ENCODE measurements at regions not wholly inside any gene's neighbourhood (a gene's known extent, or its start where the extent isn't known, plus 50 kb on each side); places are given as distances from the start of the nearest gene placed in this dataset.
A peak's percentile ranks its signal among the peaks of the same experiment; 100 is the strongest.
"Not testable (repeated sequence)": the region's sequence is repeated elsewhere in the genome, so short reads cannot be mapped to it uniquely, and the experiment has no call there.

DNA sequence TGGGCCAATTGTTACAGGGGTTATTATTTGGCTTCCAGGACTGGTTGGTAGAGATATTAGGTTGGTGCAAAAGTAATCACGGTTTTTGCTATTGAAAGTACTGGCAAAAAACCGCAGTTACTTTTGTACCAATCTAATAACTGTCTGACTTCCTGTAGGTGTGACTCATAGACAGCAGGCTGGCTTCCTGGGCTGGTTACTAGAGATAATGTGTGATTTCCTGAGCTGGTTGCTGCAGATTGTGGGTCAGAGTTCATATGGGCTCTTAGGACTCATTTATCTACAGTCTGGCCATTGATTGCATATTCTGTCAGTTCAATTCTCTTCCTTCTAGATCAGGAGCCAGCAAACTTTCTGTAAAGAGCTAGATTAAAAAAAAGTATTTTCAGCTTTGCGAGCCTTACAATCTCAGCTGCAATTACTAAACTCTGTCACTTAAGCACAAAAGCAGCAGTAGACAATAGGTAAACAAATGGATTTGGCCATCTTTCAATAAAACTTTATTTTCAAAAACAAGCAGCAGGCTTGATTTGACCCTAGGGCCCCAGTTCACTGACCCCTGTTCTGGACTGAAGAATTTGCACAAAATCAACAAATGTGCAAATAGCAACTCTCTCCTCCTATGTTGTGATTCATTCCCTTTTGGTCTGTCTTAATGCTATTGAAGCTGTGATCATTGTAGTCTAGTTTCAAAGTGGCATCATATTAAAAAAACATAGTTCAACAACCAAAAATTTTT, 50.8 kb upstream of the BOD1L1 start:
- DNase-seq (ENCODE audit: low read depth in 2 of 2) = no peak

DNA sequence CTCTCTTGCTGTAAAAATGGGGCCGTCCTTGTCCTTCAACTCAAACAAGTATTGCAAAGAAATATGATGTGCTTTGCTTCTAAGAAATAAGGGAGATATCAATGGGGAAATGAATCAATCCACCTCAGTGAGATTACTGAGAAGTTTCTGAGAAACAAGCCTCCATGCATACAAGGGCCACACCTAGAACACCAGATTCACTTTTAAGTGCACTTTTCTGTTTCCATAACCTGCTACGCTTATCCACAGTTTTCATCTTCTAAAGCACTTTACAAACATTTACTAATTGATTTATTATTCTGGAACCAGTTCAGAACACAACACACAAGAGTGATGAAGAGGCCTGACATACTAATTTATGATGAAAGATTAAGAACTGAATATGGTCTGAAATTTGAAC, 54.0 kb upstream of the BOD1L1 start:
- DNase-seq (ENCODE audit: low read depth in 2 of 2) = no peak

DNA sequence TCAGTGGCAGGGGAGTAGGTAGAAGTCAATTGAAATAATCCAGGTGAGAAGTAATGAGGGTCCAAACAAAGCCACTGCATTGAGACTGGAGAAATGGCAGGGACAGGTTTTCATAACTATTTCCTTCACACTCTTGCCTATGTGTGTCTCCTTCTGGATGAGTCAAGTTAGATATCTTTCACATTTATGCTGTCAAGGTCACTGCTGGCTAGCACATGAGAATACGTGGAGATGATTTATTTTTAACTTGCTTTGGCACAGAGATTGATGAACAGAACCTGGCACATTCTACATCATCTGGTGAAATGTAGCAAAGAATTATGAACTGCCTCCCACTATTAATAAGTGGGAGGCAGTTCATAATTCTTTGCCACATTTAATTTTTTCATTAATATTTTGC, 66.7 kb upstream of the BOD1L1 start:
- DNase-seq (ENCODE audit: low read depth in 2 of 2) = no peak

DNA sequence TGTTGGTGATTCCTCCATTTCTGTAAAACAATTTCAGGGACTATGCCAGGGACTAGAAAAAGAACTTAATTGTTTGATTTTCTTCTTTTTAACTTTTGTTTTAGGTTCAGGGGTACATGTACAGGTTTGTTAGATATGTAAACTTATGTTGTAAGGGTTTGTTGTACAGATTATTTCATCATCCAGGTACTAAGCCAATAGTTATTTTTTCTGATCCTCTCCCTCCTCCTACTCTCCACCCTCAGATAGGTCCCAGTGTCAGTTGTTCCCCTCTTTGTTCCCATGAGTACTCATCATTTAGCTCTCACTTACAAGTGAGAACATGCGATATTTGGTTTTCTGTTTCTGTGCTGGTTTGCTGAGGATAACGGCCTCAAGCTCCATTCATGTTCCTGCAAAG, 70.8 kb upstream of the BOD1L1 start:
- no peak for DNase-seq (ENCODE audit: low read depth in 2 of 2)

DNA sequence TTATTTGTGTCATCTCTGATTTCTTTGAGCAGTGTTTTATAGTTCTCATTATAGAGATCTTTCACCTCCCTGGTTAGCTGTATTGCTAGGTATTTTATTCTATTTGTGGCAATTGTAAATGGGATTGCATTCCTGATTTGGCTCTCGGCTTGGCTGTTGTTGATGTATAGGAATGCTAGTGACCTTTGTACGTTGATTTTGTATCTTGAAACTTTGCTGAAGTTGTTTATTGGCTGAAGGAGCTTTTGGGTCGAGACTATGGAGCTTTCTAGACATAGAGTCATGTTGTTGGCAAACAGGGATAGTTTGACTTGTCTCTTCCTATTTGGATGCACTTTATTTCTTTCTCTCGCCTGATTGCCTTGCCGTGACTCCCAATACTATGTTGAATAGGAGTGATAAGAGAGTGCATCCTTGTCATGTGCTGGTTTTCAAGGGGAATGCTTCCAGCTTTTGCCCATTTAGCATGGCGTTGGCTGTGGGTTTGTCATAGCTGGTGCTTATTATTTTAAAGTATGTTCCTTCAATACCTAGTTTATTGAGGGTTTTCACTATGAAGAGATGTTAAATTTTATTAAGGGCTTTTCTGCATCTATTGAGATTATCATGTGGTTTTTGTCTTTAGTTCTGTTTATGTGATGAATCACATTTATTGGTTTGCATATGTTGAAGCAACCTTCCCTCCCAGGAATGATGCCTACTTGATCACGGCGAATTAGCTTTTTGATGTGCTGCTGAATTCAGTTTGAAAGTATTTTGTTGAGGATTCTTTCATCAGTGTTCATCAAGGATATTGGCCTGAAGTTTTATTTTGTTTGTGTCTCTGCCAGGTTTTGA, 72.7 kb upstream of the BOD1L1 start:
- DNase-seq (ENCODE audit: low read depth in 2 of 2) = peak; percentile 45 to 53

DNA sequence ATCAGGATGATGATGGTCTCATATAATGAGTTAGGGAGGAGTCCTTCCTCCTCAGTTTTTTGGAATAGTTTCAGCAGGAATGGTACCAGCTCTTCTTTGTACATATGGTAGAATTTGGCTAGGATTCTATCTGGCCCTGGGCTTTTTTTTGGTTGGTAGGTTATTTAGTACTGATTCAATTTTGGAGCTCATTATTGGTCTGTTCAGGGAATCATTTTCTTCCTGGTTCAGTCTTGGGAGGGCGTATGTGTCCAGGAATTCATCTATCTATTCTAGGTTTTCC, 73.3 kb upstream of the BOD1L1 start:
- DNase-seq (ENCODE audit: low read depth in 2 of 2) = not testable (repeated sequence)

DNA sequence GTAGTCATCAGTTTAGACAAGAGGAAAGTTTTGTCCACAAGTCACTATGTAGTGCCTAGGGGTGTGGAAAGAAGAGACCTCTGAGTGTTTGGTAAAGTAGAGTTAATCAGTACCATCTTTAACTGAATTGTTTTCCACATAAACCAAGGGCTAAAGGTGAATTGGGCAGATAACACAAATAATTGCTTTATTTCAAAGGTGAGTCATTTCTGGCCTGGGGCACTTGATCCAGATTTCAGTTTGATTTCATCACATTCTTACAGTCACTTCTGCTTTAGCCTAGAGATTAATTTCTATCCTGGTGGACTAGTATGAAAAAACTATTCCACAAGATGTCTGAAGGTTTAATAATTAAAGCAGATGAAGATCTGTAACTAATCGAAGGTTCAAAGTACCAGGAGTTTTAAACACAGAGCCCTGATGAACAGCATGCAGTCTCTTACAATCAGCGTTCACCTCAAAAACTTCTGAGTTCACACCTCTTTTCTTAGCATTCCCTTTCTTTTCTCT, 74.5 kb upstream of the BOD1L1 start:
- peak; percentile 6 to 26 for DNase-seq (ENCODE audit: low read depth in 2 of 2)

DNA sequence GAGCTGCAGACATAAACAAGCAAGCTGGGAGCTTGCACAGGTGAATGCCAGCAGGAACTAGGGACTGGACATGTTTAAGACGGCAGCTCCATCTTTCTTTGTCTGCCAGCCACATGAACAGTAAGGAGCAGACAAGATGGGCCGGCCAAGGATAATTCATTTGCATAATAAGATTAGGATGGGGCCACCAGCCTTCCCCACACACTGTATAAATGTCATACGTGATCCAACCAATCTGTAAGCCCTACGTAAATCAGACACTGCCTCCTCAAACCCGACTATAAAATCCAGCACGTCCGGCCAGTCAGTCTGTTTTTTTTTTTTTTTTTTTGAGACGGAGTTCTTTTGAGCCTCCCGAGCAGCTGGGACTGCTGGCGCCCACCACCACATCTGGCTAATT, 75.6 kb upstream of the BOD1L1 start:
- no peak for DNase-seq (ENCODE audit: low read depth in 2 of 2)

DNA sequence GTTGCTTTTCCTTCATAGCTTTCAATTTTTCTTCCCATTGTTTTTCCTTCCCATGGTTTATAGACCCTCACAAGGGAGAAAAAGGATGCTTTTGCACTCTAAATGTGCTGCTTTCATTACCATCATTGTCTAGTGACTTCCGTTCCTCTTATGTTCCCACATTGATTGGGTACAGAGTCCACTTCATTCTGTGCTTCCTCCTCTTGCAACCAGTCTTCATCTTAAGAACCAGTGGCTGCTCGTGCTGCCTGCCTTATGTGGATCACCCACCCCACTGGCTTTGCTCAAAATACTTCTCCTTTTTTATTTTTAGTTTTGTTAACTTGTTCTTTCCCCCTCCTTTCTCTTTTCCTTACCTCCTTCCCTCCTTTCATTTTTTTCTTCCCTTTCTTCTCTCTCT, 76.5 kb upstream of the BOD1L1 start:
- no peak for DNase-seq (ENCODE audit: low read depth in 2 of 2)

DNA sequence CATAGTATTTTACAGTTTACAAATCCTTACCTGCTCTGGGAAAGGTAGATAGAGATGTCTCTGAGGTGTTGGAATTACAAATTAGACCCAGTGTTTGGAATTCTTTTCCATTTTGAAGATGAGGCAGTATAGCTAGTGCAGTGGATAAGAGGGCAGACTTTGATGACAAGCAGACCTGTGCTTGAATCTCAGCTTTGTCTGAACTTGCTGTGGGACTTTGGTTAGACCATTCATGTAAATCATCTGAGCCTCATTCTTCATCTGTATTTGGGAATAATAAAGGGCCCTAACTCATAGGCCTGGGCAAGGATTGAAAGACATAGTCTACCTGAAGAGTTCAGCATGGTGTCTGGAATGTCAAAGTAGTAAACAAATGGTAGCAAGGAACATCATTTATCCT, 77.2 kb upstream of the BOD1L1 start:
- DNase-seq (ENCODE audit: low read depth in 2 of 2) = no peak

DNA sequence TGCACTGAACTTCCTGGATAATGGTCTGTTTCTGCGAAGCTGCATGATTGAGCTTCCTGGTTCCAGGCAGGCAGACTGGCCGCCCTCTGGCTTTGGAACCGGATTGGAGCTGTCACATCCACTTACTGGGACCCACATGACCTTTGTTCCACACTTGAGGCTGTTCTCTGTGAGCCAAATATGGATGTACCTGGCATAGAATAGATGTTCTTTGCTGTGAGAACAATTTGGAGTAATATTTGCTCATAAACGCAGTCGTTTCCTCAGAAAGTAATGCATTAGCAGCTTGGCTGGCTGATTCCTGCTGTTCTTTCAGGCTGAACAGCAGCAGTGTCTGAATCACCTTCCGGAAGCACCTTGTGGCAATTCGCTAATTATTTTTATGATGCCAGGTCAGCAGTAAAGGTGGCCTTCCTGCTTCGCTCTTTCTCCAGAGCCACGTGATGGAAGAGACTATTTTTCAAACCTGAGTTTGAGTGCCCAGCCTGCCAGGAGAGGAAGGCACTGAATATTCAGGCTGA, 78.1 kb upstream of the BOD1L1 start:
- DNase-seq (ENCODE audit: low read depth in 2 of 2) = no peak

DNA sequence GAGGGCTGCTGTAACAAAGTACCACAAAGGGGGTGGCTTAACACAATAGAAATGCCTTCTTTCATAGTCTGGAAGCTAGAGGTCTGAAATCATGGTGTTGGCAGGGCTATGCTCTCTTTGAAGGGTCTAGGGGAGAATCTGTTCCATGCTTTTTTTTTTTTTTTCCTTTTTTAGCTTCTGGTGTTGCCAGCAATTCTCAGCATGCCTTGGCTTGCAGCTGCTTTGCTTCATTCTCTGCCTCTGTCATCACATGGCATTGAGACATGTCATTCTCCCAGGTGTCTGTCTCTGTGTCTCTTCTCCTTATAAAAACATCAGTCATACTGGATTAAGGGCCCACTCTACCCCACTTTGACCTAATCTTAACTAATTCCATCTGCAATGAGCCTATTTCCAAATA, 78.6 kb upstream of the BOD1L1 start:
- no peak for DNase-seq (ENCODE audit: low read depth in 2 of 2)

DNA sequence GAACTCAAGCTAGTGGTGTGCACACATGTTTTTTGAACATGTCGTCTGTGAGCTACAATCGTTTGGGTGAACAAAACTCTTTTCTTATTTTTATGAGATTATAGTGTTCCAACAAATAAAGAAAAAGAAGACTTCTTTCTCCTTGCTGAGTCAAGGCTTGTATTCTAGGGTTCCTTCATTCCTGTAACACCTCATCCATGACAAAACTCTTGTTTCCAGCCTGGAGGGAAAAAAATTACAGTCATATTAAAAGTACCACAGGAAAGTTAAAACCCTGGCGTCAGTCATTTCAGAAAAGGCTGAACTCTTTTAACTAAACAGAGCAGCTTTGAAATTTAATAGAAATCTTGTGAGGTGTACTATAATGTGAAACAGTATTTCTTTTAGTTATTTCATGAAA, 79.2 kb upstream of the BOD1L1 start:
- no peak for DNase-seq (ENCODE audit: low read depth in 2 of 2)

DNA sequence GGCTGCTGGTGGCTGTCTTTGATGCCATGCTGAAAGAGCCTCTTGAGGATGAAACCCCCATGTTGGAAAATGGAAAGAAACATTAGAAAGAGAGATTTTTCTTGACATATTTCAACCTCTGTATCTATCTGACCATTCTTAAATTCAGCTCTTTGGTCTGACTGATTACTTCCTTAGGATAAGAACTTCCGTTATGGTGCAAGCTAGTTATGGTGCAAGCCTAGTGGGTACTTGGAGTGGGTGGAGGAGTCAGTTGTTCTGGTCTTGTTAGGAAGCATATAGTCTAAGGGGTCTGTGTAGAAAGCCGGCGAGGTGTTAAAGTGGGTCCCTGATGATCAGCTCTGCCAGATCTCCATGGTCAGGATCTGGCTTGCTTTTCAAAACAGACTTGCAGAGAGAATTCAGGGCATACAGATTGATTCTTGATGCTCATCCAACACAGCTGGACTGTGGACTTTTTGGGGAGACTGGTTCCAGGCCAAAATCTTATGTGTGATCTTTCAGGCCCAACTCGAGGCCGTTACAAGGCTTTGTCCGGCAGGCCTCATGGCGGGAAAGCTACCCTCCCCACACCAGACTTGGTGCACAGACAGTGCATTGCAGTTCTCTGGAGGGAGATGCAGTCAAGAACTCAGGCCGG, 82.8 kb upstream of the BOD1L1 start:
- no peak for DNase-seq (ENCODE audit: low read depth in 2 of 2)

DNA sequence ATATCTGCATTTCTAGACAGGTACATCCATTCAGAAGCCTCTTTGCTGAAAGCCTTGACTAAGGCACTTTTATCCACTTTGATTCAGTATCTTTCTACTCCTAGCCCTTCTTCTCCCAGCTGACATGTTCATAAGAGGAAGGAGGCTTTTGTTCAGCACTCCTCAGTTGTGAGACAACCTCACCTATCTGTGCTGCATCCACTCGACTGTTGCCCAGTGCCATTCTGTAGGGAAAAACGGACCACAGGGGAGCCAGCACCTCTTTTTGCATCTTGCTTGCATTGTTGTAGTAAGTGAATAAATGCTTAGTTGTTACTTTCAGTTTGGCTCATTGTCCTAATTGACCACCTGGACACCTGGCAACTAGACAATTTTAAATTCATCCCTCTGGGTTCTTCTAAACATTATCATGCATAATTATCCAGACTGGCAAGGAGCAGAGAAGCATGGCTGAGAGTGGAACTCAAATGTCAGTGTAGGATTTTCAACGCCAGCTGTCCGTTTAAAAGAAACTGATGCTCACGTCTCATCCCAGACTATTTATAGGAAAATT, 83.8 kb upstream of the BOD1L1 start:
- DNase-seq (ENCODE audit: low read depth in 2 of 2) = no peak

DNA sequence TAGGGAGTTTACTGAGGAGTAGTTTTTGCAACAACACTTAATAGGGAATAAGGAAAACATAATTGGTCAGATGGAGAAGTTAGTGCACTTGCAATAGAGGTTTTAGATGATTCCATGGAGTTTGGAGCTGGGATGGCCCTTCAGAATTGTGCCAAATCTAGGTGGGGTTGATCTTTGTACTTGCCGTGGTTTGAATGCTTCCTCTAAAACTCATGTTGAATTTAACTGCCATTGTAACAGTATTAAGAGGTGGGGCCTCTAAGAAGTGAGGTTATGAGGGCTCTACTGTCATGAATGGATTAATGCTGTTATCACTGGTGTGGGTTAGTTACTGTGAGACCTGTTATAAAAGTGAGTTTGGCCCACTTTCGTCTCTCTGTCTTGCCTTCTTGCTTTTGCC, 94.4 kb upstream of the BOD1L1 start:
- DNase-seq (ENCODE audit: low read depth in 2 of 2) = no peak

DNA sequence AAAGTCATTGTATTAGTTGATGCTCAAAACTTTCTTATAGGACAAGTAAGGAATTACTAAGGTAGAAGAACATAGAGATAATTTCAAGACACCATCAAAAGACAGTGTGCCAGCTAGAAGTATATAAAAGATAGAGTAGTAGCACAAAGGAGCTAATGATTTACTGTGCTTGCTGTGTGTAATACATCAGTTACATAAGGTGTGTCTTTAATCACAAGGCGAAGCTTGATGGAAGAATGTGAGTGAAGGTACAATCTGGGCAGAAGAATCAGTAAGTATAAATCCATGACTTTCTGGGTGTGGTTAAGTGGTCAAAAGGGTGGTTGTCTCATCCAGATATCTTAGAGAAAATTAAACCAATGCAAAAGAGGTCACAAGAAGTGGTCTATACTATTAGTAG, 95.1 kb upstream of the BOD1L1 start:
- DNase-seq (ENCODE audit: low read depth in 2 of 2) = no peak

DNA sequence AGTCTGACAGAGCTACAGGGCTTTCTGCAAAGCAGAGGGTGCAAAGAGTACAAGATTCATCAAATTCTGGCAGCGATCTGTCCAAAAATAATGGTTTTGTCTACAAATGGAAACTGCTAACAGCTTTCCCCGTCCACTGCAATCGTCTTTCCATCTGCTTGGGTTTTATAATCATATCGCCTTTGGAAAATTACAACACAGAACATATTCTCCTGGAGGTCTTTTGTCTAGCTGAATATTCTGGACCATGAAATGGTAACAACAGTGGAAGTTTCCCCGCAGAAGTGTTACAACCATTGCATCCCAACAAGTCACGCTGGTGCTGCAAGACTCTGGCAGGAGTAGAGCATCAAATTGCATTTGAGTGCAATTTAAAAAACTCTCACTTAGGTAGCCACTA, 101.2 kb upstream of the BOD1L1 start:
- no peak for DNase-seq (ENCODE audit: low read depth in 2 of 2)

DNA sequence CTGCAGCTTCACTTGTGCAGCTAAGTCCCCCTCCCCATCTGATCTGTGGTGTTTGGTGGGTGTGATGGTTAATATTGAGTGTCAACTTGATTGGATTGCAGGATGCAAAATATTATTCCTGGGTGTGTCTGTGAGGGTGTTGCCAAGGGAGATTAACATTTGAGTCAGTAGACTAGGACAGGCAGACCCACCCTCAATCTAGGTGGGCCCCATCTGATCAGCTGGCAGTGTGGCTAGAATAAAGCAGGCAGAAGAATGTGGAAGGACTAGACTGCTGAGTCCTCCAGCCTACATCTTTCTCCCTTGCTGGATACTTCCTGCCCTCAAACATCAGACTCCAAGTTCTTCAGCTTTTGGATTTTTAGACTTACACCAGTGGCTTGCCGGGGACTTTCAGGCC, 103.5 kb upstream of the BOD1L1 start:
- no peak for DNase-seq (ENCODE audit: low read depth in 2 of 2)

DNA sequence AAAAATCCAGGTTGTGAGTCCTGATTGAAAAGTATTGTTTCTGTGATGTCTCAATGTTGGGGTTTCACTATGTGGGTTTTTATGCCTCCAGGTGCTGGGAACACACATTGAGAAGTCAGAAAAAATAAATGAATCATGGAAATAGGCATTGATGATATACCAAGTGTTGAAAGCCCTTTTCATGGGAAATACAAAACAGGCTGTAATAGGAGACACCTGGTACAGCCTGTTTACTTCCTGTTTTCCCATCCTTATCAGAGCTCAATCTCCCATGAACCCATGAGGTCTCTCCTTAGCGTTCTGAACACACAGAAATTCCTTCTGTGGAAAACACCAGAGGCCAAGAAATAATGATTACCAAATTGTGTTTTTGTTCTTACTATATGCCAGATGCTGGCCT, 106.3 kb upstream of the BOD1L1 start:
- DNase-seq (ENCODE audit: low read depth in 2 of 2) = no peak

DNA sequence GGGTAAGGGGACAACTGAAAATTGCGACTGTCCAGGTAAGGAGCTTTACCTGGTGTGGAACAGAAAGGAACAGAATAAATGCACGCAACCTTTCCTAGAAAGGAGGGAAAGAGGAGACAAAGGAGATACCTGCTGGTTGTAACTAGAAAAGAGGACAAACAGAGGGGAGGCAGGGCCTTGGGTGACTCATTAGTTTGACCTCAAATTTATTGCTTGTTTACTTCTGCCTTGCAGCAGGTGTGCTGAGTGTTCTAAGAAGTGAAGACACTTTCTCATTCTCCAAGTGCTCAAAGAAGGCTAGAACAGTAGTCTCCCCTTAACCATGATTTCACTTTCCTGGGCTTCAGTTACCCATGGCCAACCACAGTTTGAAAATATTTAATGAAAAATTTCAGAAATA, 123.1 kb upstream of the BOD1L1 start:
- DNase-seq (ENCODE audit: low read depth in 2 of 2) = no peak

DNA sequence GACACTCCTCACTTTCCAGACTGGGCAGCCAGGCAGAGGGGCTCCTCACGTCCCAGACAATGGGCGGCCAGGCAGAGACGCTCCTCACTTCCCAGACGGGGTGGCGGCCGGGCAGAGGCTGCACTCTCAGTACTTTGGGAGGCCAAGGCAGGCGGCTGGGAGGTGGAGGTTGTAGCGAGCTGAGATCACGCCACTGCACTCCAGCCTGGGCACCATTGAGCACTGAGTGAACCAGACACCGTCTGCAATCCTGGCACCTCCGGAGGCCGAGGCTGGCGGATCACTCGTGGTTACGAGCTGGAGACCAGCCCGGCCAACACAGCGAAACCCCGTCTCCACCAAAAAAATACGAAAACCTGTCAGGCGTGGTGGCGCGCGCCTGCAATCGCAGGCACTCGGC, 134.1 kb upstream of the BOD1L1 start:
- DNase-seq (ENCODE audit: low read depth in 2 of 2) = not testable (repeated sequence)

Data from fibroblast of skin of left biceps (primary cell).